C4-2B (cell line): ENCODE measurements at regions not wholly inside any gene's neighbourhood (a gene's known extent, or its start where the extent isn't known, plus 50 kb on each side); places are given as distances from the start of the nearest gene placed in this dataset.

Experiments
- ZFX ChIP-seq: fragments of 450-650 bp; IDR thresholded peaks from 2 replicates; pipeline ENCODE4 v1.6.1; 2017
- TF ChIP-seq, protein P1 (sequence below): fragments of 450-650 bp; conservative IDR thresholded peaks from 2 replicates; pipeline ENCODE4 v1.5.1; 2017; ENCODE audit warnings: mild to moderate bottlenecking

DNA sequence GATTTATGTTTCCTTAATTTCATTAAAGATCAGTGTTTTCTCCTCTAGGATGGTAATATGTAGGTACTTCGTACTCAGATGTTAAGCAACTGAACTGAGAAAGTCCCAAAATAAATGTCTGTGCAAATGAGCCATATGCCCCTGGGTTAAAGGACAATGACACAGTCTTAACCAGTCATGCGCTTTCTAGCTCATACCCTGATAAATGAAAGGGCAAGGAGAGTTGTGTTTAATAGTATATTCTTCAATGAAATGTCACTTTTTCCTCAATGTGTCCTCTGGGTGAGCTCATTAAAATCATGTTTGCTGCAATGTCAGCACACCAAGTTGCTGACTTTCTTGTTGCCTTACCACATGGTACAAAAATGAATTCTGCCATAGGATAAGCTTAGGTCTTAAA, 856.3 kb downstream of the TMEM182 start:
- TF ChIP-seq, protein P1, sequence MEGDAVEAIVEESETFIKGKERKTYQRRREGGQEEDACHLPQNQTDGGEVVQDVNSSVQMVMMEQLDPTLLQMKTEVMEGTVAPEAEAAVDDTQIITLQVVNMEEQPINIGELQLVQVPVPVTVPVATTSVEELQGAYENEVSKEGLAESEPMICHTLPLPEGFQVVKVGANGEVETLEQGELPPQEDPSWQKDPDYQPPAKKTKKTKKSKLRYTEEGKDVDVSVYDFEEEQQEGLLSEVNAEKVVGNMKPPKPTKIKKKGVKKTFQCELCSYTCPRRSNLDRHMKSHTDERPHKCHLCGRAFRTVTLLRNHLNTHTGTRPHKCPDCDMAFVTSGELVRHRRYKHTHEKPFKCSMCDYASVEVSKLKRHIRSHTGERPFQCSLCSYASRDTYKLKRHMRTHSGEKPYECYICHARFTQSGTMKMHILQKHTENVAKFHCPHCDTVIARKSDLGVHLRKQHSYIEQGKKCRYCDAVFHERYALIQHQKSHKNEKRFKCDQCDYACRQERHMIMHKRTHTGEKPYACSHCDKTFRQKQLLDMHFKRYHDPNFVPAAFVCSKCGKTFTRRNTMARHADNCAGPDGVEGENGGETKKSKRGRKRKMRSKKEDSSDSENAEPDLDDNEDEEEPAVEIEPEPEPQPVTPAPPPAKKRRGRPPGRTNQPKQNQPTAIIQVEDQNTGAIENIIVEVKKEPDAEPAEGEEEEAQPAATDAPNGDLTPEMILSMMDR, result no peak
- TF ChIP-seq ZFX, result no peak
